ENCODE measurements at regions not wholly inside any gene's neighbourhood (a gene's known extent, or its start where the extent isn't known, plus 50 kb on each side); places are given as distances from the start of the nearest gene placed in this dataset.

DNA sequence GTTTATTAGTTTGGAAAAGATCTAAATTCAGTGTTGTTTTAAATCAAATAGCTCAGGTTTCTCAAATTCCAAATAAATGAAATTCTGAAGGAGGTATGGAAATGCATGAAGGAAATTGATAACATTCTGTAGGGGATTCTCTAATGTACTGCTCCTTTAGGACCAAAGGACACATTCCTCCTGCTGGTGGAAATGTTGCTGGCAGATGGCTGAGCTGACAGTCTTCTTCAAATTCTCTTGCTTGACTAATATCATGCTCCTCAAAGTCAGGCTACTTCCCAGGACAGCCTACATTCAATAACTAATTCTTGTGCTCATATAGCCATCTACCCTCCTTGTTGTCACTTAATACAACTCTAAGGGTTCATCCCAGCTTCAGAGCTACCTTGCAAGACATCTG lies 1118.5 kb downstream of the PCDH9 start:
- Histone ChIP-seq H3K36me3 (ENCODE audit: control insufficient read depth in 4 of 4, insufficient read depth in 4 of 4, low read length in 3 of 4) (no peaks in the 10 kb centered on the region), H3K4me1 (ENCODE audit: control extremely low read depth in 1 of 4, control insufficient read depth in 4 of 4, insufficient read depth in 4 of 4, low read length in 3 of 4) (no peaks in the 10 kb centered on the region), H3K27me3 (replicated peaks in 2 of 5; ENCODE audit: control insufficient read depth in 4 of 5, insufficient read depth in 5 of 5, low read length in 4 of 5) (no peaks in the 10 kb centered on the region), H3K4me3 (ENCODE audit: control insufficient read depth in 1 of 7, extremely low read depth in 1 of 7, insufficient read depth in 4 of 7, low read depth in 2 of 7, low read length in 6 of 7) (no peak overlapping the region), H3K9me3 (ENCODE audit: control extremely low read depth in 1 of 5, control insufficient read depth in 4 of 5, insufficient read depth in 2 of 5, low read depth in 1 of 5, low read length in 4 of 5) (peaks cover 0 to 1% (median 0%) of the 10 kb centered on the region in 5 experiments), H3K27ac (ENCODE audit: insufficient read depth in 1 of 2, low read depth in 1 of 2, low read length in 2 of 2, poor library complexity in 1 of 2, severe bottlenecking in 2 of 2) (no peak overlapping the region)
- ChIA-PET POLR2A (no interaction called here), CTCF (interaction anchor here (1.2 kb wide), 1 partner anchor 9 kb away, joined by 3 read pairs; no protein-coding TSS in a partner anchor)
- DNase-seq = no peak

DNA sequence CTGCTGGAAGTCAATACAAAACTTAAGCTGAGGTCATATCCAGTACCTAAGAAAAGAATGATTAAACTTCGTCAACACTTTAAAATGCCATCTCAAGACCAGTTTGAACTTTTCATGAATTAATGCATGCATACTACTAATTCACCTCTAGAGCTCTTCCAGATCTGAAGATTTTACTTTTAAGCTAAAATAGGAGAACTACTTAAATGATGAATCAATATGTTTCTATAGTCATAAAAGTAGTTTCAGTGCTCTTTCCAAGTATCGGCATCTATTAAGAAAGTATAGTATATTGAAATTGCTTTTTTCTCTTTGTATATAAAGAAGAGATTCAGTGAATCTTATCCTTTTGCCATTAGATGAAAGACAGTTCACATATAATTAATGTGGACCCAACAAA lies 1123.9 kb downstream of the PCDH9 start:
- Histone ChIP-seq H3K4me3 (ENCODE audit: control insufficient read depth in 1 of 7, extremely low read depth in 1 of 7, insufficient read depth in 4 of 7, low read depth in 2 of 7, low read length in 6 of 7) (no peak overlapping the region), H3K27me3 (replicated peaks in 2 of 5; ENCODE audit: control insufficient read depth in 4 of 5, insufficient read depth in 5 of 5, low read length in 4 of 5) (no peaks in the 10 kb centered on the region), H3K27ac (ENCODE audit: insufficient read depth in 1 of 2, low read depth in 1 of 2, low read length in 2 of 2, poor library complexity in 1 of 2, severe bottlenecking in 2 of 2) (no peak overlapping the region), H3K36me3 (ENCODE audit: control insufficient read depth in 4 of 4, insufficient read depth in 4 of 4, low read length in 3 of 4) (no peaks in the 10 kb centered on the region), H3K9me3 (ENCODE audit: control extremely low read depth in 1 of 5, control insufficient read depth in 4 of 5, insufficient read depth in 2 of 5, low read depth in 1 of 5, low read length in 4 of 5) (peaks cover 0 to 1% (median 0%) of the 10 kb centered on the region in 5 experiments), H3K4me1 (ENCODE audit: control extremely low read depth in 1 of 4, control insufficient read depth in 4 of 4, insufficient read depth in 4 of 4, low read length in 3 of 4) (no peaks in the 10 kb centered on the region)
- ChIA-PET CTCF (no interaction called here), POLR2A (no interaction called here)
- WGBS (ENCODE audit: insufficient coverage) = 86% methylated on average over 1 of the region's 2 CpGs
- DNase-seq = no peak

DNA sequence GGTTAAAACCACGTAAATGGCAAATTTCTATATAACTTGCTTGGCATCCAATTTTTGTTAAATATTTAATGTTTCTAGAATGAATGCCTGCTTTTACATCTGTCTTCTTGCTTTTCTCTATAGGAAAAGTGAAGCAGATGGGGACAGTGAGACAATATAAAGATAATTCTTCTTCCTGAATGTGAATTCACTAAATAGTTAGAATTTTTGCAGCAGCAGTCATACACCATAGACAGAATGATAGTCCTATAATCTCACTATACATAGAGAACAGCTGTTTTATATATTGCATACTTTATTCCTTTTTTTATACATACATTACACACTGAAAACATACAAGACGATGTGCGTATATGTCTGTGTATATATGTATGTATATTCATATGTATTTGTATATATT lies 1127.3 kb downstream of the PCDH9 start:
- no peaks in the 10 kb centered on the region for H3K36me3 ChIP-seq (ENCODE audit: control insufficient read depth in 4 of 4, insufficient read depth in 4 of 4, low read length in 3 of 4)
- no peak overlapping the region for H3K4me3 ChIP-seq (ENCODE audit: control insufficient read depth in 1 of 7, extremely low read depth in 1 of 7, insufficient read depth in 4 of 7, low read depth in 2 of 7, low read length in 6 of 7)
- WGBS (ENCODE audit: insufficient coverage) = no CpG with 5 or more reads among the region's 3 CpGs
- POLR2A ChIA-PET = no interaction called here
- no peaks in the 10 kb centered on the region for H3K4me1 ChIP-seq (ENCODE audit: control extremely low read depth in 1 of 4, control insufficient read depth in 4 of 4, insufficient read depth in 4 of 4, low read length in 3 of 4)
- peaks cover 0 to under 1% (median 0%) of the 10 kb centered on the region in 5 experiments for H3K9me3 ChIP-seq (ENCODE audit: control extremely low read depth in 1 of 5, control insufficient read depth in 4 of 5, insufficient read depth in 2 of 5, low read depth in 1 of 5, low read length in 4 of 5)
- H3K27me3 ChIP-seq (replicated peaks in 2 of 5; ENCODE audit: control insufficient read depth in 4 of 5, insufficient read depth in 5 of 5, low read length in 4 of 5) = no peaks in the 10 kb centered on the region
- CTCF ChIA-PET = no interaction called here
- no peak for DNase-seq
- H3K27ac ChIP-seq (ENCODE audit: insufficient read depth in 1 of 2, low read depth in 1 of 2, low read length in 2 of 2, poor library complexity in 1 of 2, severe bottlenecking in 2 of 2) = no peak overlapping the region

DNA sequence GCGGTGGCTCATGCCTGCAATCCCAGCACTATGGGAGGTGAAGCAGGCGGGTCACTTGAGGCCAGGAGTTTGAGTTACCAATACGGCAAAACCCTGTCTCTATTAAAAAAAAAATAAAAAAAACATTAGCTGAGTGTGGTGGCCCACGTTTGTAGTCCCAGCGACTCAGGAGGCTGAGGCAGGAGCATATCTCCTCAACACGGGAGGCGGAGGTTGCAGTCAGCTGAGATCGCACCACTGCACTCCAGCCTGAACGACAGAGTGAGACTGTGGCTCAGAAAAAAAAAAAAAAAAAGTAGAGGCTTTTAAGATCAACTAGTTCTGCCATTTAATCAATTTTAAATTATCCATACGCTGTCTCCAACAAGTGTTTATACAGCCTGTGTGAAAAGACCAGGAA lies 1130.3 kb downstream of the PCDH9 start:
- ChIA-PET CTCF (no interaction called here), POLR2A (no interaction called here)

DNA sequence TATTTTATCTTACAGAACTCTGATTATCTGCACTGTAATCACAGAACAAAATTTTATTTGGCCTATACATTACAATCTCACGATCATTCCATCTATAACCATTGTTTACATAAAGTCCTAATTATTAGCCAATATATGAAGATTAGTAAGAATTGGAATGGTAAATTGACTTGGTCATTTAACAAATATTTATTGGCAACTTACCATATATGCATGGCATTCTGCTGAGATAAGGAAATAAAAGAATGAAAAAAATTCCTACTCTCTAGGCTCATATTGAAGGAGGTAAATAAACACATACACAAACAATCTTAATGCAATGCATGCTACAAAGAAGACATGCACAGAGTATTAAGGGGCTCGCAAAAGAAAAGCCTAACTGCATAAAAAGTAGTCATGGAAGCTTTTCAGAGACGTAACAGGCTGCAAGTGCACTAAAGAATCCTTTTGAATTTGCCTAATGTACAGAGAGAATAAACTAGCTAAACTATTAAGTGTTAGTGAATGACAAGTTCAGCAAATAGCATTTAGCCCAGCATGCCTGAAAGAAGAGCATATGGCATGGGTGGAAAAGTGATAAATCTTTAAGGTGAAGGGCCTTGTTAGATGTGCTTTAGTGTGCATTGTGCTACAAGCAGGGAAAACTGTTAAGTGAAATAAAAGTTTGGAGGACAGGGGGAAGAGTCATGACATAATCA lies 1131.1 kb downstream of the PCDH9 start:
- POLR2A ChIA-PET = no interaction called here
- DNase-seq = no peak
- Histone ChIP-seq H3K27ac (ENCODE audit: insufficient read depth in 1 of 2, low read depth in 1 of 2, low read length in 2 of 2, poor library complexity in 1 of 2, severe bottlenecking in 2 of 2) (no peak overlapping the region), H3K27me3 (replicated peaks in 2 of 5; ENCODE audit: control insufficient read depth in 4 of 5, insufficient read depth in 5 of 5, low read length in 4 of 5) (no peaks in the 10 kb centered on the region), H3K36me3 (ENCODE audit: control insufficient read depth in 4 of 4, insufficient read depth in 4 of 4, low read length in 3 of 4) (no peaks in the 10 kb centered on the region), H3K9me3 (ENCODE audit: control extremely low read depth in 1 of 5, control insufficient read depth in 4 of 5, insufficient read depth in 2 of 5, low read depth in 1 of 5, low read length in 4 of 5) (peaks cover 0 to 3% (median 0%) of the 10 kb centered on the region in 5 experiments), H3K4me1 (ENCODE audit: control extremely low read depth in 1 of 4, control insufficient read depth in 4 of 4, insufficient read depth in 4 of 4, low read length in 3 of 4) (no peaks in the 10 kb centered on the region), H3K4me3 (ENCODE audit: control insufficient read depth in 1 of 7, extremely low read depth in 1 of 7, insufficient read depth in 4 of 7, low read depth in 2 of 7, low read length in 6 of 7) (no peak overlapping the region)
- 100% methylated on average over 2 of the region's 3 CpGs for WGBS (ENCODE audit: insufficient coverage)
- CTCF ChIA-PET = no interaction called here

More for the DNA sequence above, 1130.3 kb downstream of the PCDH9 start:
- Histone ChIP-seq H3K4me3 (ENCODE audit: control insufficient read depth in 1 of 7, extremely low read depth in 1 of 7, insufficient read depth in 4 of 7, low read depth in 2 of 7, low read length in 6 of 7) (no peak overlapping the region), H3K27me3 (replicated peaks in 2 of 5; ENCODE audit: control insufficient read depth in 4 of 5, insufficient read depth in 5 of 5, low read length in 4 of 5) (no peaks in the 10 kb centered on the region), H3K9me3 (ENCODE audit: control extremely low read depth in 1 of 5, control insufficient read depth in 4 of 5, insufficient read depth in 2 of 5, low read depth in 1 of 5, low read length in 4 of 5) (peaks cover 0 to 1% (median 0%) of the 10 kb centered on the region in 5 experiments), H3K4me1 (ENCODE audit: control extremely low read depth in 1 of 4, control insufficient read depth in 4 of 4, insufficient read depth in 4 of 4, low read length in 3 of 4) (no peaks in the 10 kb centered on the region), H3K27ac (ENCODE audit: insufficient read depth in 1 of 2, low read depth in 1 of 2, low read length in 2 of 2, poor library complexity in 1 of 2, severe bottlenecking in 2 of 2) (no peak overlapping the region), H3K36me3 (ENCODE audit: control insufficient read depth in 4 of 4, insufficient read depth in 4 of 4, low read length in 3 of 4) (no peaks in the 10 kb centered on the region)
- WGBS (ENCODE audit: insufficient coverage) = 100% methylated on average over 7 of the region's 10 CpGs
- DNase-seq = no peak

DNA sequence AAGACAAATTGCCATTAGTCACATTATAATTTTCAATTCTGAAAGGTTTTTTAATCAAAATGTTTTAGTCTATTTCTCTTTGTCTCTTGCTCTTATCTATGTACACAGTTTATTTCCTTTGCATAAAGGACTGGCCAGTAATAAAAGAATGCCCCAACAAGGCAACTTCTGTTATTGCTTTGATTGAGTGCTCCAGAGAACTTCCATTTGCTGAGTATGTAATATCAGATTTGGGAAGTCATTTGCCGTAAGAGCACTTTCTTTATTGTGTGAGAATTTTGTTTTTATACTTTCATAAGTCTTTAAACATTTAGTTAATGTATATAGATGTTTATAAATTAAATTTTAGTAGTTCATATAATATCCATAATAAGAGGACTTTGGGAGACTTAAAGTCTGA lies 1140.4 kb downstream of the PCDH9 start:
- no peak overlapping the region for H3K4me3 ChIP-seq (ENCODE audit: control insufficient read depth in 1 of 7, extremely low read depth in 1 of 7, insufficient read depth in 4 of 7, low read depth in 2 of 7, low read length in 6 of 7)
- ChIA-PET CTCF (no interaction called here), POLR2A (no interaction called here)
- DNase-seq = no peak
- H3K9me3 ChIP-seq (ENCODE audit: control extremely low read depth in 1 of 5, control insufficient read depth in 4 of 5, insufficient read depth in 2 of 5, low read depth in 1 of 5, low read length in 4 of 5) = peaks cover 0 to 8% (median 2%) of the 10 kb centered on the region in 5 experiments
- WGBS (ENCODE audit: insufficient coverage) = no CpG with 5 or more reads among the region's 1 CpG
- no peak overlapping the region for H3K27ac ChIP-seq (ENCODE audit: insufficient read depth in 1 of 2, low read depth in 1 of 2, low read length in 2 of 2, poor library complexity in 1 of 2, severe bottlenecking in 2 of 2)
- no peaks in the 10 kb centered on the region for H3K36me3 ChIP-seq (ENCODE audit: control insufficient read depth in 4 of 4, insufficient read depth in 4 of 4, low read length in 3 of 4)
- H3K4me1 ChIP-seq (ENCODE audit: control extremely low read depth in 1 of 4, control insufficient read depth in 4 of 4, insufficient read depth in 4 of 4, low read length in 3 of 4) = no peaks in the 10 kb centered on the region
- H3K27me3 ChIP-seq (replicated peaks in 2 of 5; ENCODE audit: control insufficient read depth in 4 of 5, insufficient read depth in 5 of 5, low read length in 4 of 5) = no peaks in the 10 kb centered on the region

DNA sequence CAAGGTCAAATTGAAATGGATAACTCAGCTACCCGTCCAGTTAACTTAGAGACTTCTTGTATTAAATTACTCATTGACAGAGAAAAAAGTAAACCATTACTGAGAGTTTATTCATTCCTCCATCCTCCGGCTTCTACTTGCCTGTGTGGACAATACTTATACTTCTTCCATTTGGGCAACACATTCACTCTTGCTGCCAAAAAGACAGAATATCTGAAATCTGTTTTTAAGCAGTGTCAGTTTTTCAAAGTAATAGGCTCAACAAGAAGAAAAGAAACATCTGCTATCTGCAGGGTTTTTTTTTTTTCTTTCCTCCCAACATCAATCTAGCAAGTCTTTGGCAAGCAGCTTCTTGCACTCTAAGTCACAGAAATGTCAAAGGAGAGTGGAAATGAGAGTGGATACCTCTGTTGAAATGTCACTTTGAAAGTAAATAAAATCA lies 1142.8 kb downstream of the PCDH9 start:
- H3K9me3 ChIP-seq (ENCODE audit: control extremely low read depth in 1 of 5, control insufficient read depth in 4 of 5, insufficient read depth in 2 of 5, low read depth in 1 of 5, low read length in 4 of 5) = peaks cover 0 to 4% (median 0%) of the 10 kb centered on the region in 5 experiments
- POLR2A ChIA-PET = no interaction called here
- H3K36me3 ChIP-seq (ENCODE audit: control insufficient read depth in 4 of 4, insufficient read depth in 4 of 4, low read length in 3 of 4) = no peaks in the 10 kb centered on the region
- no peak overlapping the region for H3K4me3 ChIP-seq (ENCODE audit: control insufficient read depth in 1 of 7, extremely low read depth in 1 of 7, insufficient read depth in 4 of 7, low read depth in 2 of 7, low read length in 6 of 7)
- H3K27me3 ChIP-seq (replicated peaks in 2 of 5; ENCODE audit: control insufficient read depth in 4 of 5, insufficient read depth in 5 of 5, low read length in 4 of 5) = no peaks in the 10 kb centered on the region
- 92% methylated on average over 2 of the region's 2 CpGs for WGBS (ENCODE audit: insufficient coverage)
- no peak overlapping the region for H3K27ac ChIP-seq (ENCODE audit: insufficient read depth in 1 of 2, low read depth in 1 of 2, low read length in 2 of 2, poor library complexity in 1 of 2, severe bottlenecking in 2 of 2)
- no peaks in the 10 kb centered on the region for H3K4me1 ChIP-seq (ENCODE audit: control extremely low read depth in 1 of 4, control insufficient read depth in 4 of 4, insufficient read depth in 4 of 4, low read length in 3 of 4)
- CTCF ChIA-PET = no interaction called here
- DNase-seq = no peak
